Naive thymus-derived CD4-positive, alpha-beta T cell (primary cell): ENCODE measurements at regions not wholly inside any gene's neighbourhood (a gene's known extent, or its start where the extent isn't known, plus 50 kb on each side); places are given as distances from the start of the nearest gene placed in this dataset.

Experiments
- ATAC-seq: fragments of 150-1000 bp; cut with Tn5 transposase; 2 replicates; pipeline ENCODE4 v1.10.0; 2021; ENCODE audit warnings: mild to moderate bottlenecking, moderate library complexity
- CTCF ChIA-PET: fragments of 350-600 bp; sonication (Branson Sonifier 250); formaldehyde crosslinking; loops from one replicate; lab custom pipeline; 2021; ENCODE audit warnings: antibody characterized with exemption; lab: Charles Lee
- POLR2A ChIA-PET: fragments of 350-600 bp; sonication (Branson Sonifier 250); formaldehyde crosslinking; loops from one replicate; lab custom pipeline; 2021; ENCODE audit warnings: antibody characterized with exemption, inconsistent platforms; lab: Charles Lee
- DNase-seq, 9 donors: peaks; one replicate each; pipeline versions ENCODE4 v3.0.0 to v3.0.0-alpha.2; 2020 to 2022; ENCODE audit warnings: mixed read lengths in 1 of 9
- H3K27ac ChIP-seq: one replicate; pipeline ENCODE4 v1.7.0; 2013; ENCODE audit warnings: mild to moderate bottlenecking, low read depth, low read length, moderate library complexity
- H3K27me3 ChIP-seq, 2 donors: one replicate each; pipeline ENCODE4 v1.7.0; 2013; ENCODE audit warnings: low read length in 2 of 2, mild to moderate bottlenecking in 2 of 2, moderate library complexity in 2 of 2; ENCODE audit not compliant: control insufficient read depth in 2 of 2, insufficient read depth in 2 of 2
- H3K36me3 ChIP-seq, 3 experiments: 1 replicate in 2 of 3; 2 replicates in 1 of 3; pipeline ENCODE4 v1.7.0; 2013; ENCODE audit warnings: low read length in 3 of 3, mild to moderate bottlenecking in 3 of 3, moderate library complexity in 1 of 3; ENCODE audit not compliant: insufficient read depth in 3 of 3, control insufficient read depth in 2 of 3
- H3K4me1 ChIP-seq, 2 donors: one replicate each; pipeline ENCODE4 v1.7.0; 2013; ENCODE audit warnings: low read length in 2 of 2, mild to moderate bottlenecking in 2 of 2, moderate library complexity in 1 of 2; ENCODE audit not compliant: control insufficient read depth in 2 of 2, insufficient read depth in 2 of 2
- H3K4me3 ChIP-seq: 2 replicates; pipeline ENCODE4 v1.7.0; 2013; ENCODE audit warnings: mild to moderate bottlenecking, low read length
- H3K9me3 ChIP-seq, 3 experiments: 1 replicate in 2 of 3; 2 replicates in 1 of 3; pipeline ENCODE4 v1.7.0; 2013; ENCODE audit warnings: low read length in 3 of 3; ENCODE audit not compliant: control insufficient read depth in 2 of 3
- H3K27ac Mint-ChIP-seq, 9 donors: one replicate each; pipeline ENCODE4 v1.8.0; 2020 to 2022; ENCODE audit warnings: mixed read lengths in 9 of 9, mild to moderate bottlenecking in 8 of 9, moderate library complexity in 5 of 9, inconsistent platforms in 2 of 9
- H3K27me3 Mint-ChIP-seq, 5 donors: one replicate each; pipeline ENCODE4 v1.8.0; 2021 to 2022; ENCODE audit warnings: mixed read lengths in 5 of 5, mild to moderate bottlenecking in 1 of 5
- H3K36me3 Mint-ChIP-seq, 5 donors: one replicate each; pipeline ENCODE4 v1.8.0; 2020 to 2022; ENCODE audit warnings: mixed read lengths in 5 of 5, mild to moderate bottlenecking in 3 of 5, inconsistent platforms in 1 of 5
- H3K4me1 Mint-ChIP-seq, 7 donors: one replicate each; pipeline ENCODE4 v1.8.0; 2020 to 2022; ENCODE audit warnings: mixed read lengths in 7 of 7, mild to moderate bottlenecking in 3 of 7, inconsistent platforms in 1 of 7
- H3K4me3 Mint-ChIP-seq, 10 donors: one replicate each; pipeline ENCODE4 v1.8.0; 2020 to 2022; ENCODE audit warnings: mild to moderate bottlenecking in 10 of 10, mixed read lengths in 10 of 10, moderate library complexity in 6 of 10, inconsistent platforms in 2 of 10
- H3K9me3 Mint-ChIP-seq, 11 donors: one replicate each; pipeline ENCODE4 v1.8.0; 2020 to 2022; ENCODE audit warnings: mixed read lengths in 11 of 11, mild to moderate bottlenecking in 4 of 11, inconsistent platforms in 1 of 11, moderate library complexity in 1 of 11
- intact Hi-C, 2 donors: fragments of 100-400 bp; cut with micrococcal nuclease; formaldehyde crosslinking; loops; one replicate each; pipeline ENCODE4 v1.15.1; 2023

DNA sequence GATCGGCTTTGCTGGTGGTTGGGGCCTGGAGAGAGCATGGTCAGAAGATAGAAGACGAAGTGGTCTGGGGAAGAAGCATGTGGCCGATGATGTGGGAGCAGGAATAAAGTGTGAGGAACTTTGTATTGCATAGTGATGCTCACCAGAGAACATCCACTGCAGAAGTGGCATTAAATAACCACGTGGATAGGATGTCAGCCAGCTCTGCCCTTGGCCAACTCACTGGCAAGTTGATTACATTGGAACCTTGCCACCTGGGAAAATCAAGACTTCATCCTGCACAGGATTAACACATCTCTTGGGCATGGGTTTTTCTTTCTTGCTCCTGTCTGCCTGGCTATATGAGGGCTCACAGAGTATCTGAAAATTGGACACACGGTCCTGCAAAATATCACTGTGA, 217.4 kb downstream of the DMRT2 start:
- Mint-ChIP-seq H3K27me3 (peaks cover 0 to 5% (median 3%) of the 10 kb centered on the region in 5 donors), H3K4me1 (peaks cover 0 to 1% (median 0%) of the 10 kb centered on the region in 7 donors), H3K36me3 (no peaks in the 10 kb centered on the region), H3K27ac (no peak overlapping the region), H3K4me3 (no peak overlapping the region), H3K9me3 (peaks cover 0 to 4% (median 0%) of the 10 kb centered on the region in 11 donors)
- intact Hi-C loops, result no loop called here
- Histone ChIP-seq H3K27ac (no peak overlapping the region), H3K4me1 (no peaks in the 10 kb centered on the region), H3K27me3 (no peaks in the 10 kb centered on the region), H3K9me3 (no peaks in the 10 kb centered on the region), H3K4me3 (no peak overlapping the region), H3K36me3 (no peaks in the 10 kb centered on the region)
- CTCF ChIA-PET, result no interaction called here
- no peak for DNase-seq
- no peak for ATAC-seq
- POLR2A ChIA-PET, result no interaction called here

DNA sequence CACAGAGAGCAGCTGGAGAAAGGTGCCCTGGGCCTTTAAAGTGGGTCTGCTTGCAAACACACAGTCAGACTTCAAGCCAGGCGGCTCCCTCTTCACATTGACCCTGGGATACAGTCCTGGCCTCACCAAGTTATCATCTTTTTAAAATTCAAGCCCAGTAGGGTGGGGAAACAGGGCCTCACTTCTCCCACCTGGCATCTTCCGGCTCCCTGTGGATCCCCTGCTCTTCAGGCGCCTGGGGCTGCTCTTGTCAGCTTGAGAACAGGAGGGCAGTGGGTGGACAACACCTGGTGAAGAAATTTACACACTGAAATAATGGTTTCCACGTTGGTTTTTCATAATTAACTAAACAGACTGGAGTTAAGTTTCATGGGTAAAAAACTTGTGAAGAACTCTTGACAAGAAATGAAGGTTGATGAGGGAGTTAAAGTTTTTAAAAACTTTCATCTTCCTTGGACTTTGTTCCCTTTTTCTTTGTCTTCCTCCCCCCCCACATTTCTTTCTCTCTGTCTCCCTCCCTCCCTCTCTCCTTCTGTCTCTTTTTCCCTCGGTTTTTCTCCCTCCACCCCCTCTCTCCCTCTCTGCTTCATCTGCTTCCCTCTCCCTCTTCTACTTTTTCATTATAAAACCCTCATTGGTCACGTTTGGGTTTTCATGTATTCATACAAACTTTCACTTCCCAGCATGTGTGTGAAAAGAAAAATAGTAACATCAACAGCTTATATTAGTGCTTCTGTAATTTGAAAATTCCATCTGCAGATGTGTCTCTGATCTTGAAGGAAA, 219.6 kb downstream of the DMRT2 start:
- CTCF ChIA-PET, result no interaction called here
- Mint-ChIP-seq H3K36me3 (no peaks in the 10 kb centered on the region), H3K4me1 (peaks cover 0 to 1% (median 0%) of the 10 kb centered on the region in 7 donors), H3K27ac (no peak overlapping the region), H3K9me3 (peaks cover 0 to 4% (median under 1%) of the 10 kb centered on the region in 11 donors), H3K27me3 (peaks cover 0 to 5% (median 3%) of the 10 kb centered on the region in 5 donors), H3K4me3 (no peak overlapping the region)
- DNase-seq, result no peak
- Histone ChIP-seq H3K27ac (no peak overlapping the region), H3K4me1 (no peaks in the 10 kb centered on the region), H3K27me3 (no peaks in the 10 kb centered on the region), H3K4me3 (no peak overlapping the region), H3K9me3 (no peaks in the 10 kb centered on the region), H3K36me3 (no peaks in the 10 kb centered on the region)
- POLR2A ChIA-PET, result no interaction called here
- intact Hi-C loops, result no loop called here
- ATAC-seq, result no peak

DNA sequence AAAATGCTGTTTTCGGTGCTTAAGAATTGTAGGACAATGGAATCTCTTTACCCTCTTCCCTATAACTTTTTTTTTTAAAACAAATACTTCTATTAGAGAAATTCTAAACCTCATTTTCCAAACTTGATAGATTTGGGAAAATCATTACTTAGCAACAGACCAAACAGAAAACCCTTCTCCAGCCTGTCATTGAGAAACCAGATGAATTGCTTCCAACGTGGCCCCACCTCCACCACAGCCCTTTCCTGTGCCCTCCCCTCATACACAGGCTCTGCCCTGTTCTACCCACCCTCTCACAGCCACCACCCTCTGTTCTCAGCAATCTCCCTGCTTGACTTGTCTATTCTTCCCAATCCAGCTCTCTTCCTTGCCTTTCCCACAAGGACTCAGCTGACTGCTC, 221.2 kb downstream of the DMRT2 start:
- no peak overlapping the region for H3K27ac Mint-ChIP-seq
- CTCF ChIA-PET, result no interaction called here

DNA sequence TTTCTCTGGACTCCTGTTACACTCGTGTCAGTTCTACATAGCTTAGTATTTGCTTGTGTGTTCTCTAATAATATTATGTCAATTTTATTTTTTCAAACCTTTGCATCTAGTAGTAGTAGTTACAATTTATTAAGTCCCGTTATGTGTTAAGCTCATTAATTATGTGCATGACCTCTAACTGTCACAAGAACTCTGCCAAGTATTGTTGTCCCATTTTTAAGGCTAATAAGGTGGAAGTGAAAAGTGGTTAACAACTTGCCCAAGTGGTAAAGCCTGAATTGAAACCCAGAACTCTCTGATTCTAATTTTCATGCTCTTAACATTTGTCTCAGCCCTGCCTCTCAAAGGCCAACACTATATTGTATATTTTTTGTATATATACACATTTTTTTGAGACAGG, 221.6 kb downstream of the DMRT2 start:
- DNase-seq (no peak), ATAC-seq (no peak)
- no peaks in the 10 kb centered on the region for H3K4me1 ChIP-seq
- H3K9me3 ChIP-seq, result no peaks in the 10 kb centered on the region
- ChIA-PET CTCF (no interaction called here), POLR2A (no interaction called here)
- Mint-ChIP-seq H3K27ac (no peak overlapping the region), H3K4me1 (peaks cover 0 to 1% (median 0%) of the 10 kb centered on the region in 7 donors), H3K9me3 (peaks cover 0 to 5% (median 1%) of the 10 kb centered on the region in 11 donors), H3K4me3 (no peak overlapping the region), H3K36me3 (no peaks in the 10 kb centered on the region), H3K27me3 (peaks cover 0 to 10% (median 3%) of the 10 kb centered on the region in 5 donors)
- no peak overlapping the region for H3K27ac ChIP-seq
- intact Hi-C loops, result no loop called here
- H3K36me3 ChIP-seq, result no peaks in the 10 kb centered on the region
- H3K27me3 ChIP-seq, result no peaks in the 10 kb centered on the region
- H3K4me3 ChIP-seq, result no peak overlapping the region

More for the DNA sequence above, 221.2 kb downstream of the DMRT2 start:
- no peaks in the 10 kb centered on the region for H3K36me3 Mint-ChIP-seq
- peaks cover 0 to 5% (median 1%) of the 10 kb centered on the region in 11 donors for H3K9me3 Mint-ChIP-seq
- intact Hi-C loops, result no loop called here
- H3K4me1 Mint-ChIP-seq, result peaks cover 0 to 1% (median 0%) of the 10 kb centered on the region in 7 donors
- POLR2A ChIA-PET, result no interaction called here
- H3K27me3 Mint-ChIP-seq, result peaks cover 0 to 6% (median 3%) of the 10 kb centered on the region in 5 donors
- no peak overlapping the region for H3K4me3 Mint-ChIP-seq
- ATAC-seq (no peak), DNase-seq (no peak)
- H3K27ac ChIP-seq, result no peak overlapping the region
- no peaks in the 10 kb centered on the region for H3K9me3 ChIP-seq
- H3K27me3 ChIP-seq, result no peaks in the 10 kb centered on the region
- H3K4me3 ChIP-seq, result no peak overlapping the region
- H3K4me1 ChIP-seq, result no peaks in the 10 kb centered on the region
- H3K36me3 ChIP-seq, result no peaks in the 10 kb centered on the region

DNA sequence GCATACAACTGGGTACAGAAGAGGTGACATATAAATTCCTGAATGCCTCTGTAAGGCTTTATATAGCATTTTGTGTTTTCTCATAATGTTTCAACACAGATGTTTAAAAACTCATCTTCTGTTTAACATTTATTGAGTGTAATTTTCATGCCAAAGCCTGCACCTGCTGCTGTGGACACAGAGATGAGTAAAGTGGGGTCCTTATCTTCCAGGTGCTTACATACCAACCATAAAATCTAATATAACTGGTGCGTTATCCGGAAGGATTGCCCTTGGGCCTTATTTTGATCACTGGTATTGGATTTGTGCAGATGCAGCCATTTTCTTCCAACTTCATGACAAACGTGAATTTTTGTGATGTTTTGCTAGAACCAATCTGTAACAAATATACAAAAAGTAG, 222.3 kb downstream of the DMRT2 start:
- Mint-ChIP-seq H3K27ac (no peak overlapping the region), H3K9me3 (peaks cover 0 to 5% (median 0%) of the 10 kb centered on the region in 11 donors), H3K4me1 (peaks cover 0 to 1% (median 0%) of the 10 kb centered on the region in 7 donors), H3K4me3 (no peak overlapping the region), H3K36me3 (no peaks in the 10 kb centered on the region), H3K27me3 (peaks cover 0 to 6% (median 3%) of the 10 kb centered on the region in 5 donors)
- ChIA-PET CTCF (no interaction called here), POLR2A (no interaction called here)
- H3K27ac ChIP-seq, result no peak overlapping the region
- H3K36me3 ChIP-seq, result no peaks in the 10 kb centered on the region
- no peaks in the 10 kb centered on the region for H3K27me3 ChIP-seq
- intact Hi-C loops, result no loop called here
- ATAC-seq, result no peak
- no peaks in the 10 kb centered on the region for H3K4me1 ChIP-seq
- H3K4me3 ChIP-seq, result no peak overlapping the region
- no peak for DNase-seq
- no peaks in the 10 kb centered on the region for H3K9me3 ChIP-seq

DNA sequence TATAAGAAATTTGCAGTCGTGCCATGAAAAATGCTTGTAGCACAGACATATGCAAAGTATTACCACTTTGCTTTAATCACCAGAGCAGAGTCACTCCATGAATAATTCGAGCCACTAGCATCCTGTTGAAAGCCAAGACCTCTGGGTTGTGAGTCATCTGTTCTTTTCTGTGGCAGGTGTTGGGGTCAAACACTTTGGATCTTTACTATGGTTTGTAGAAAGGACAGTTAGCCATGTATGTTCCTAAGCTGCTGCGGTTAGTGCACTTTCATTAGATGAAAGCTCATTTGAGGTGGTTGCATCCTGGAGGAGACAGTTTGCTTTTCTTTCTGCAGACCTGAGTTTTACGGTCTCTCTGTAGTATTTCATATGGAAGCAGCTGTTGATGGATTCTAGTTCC, 223.7 kb downstream of the DMRT2 start:
- Mint-ChIP-seq H3K4me1 (peaks cover 0 to 1% (median 0%) of the 10 kb centered on the region in 7 donors), H3K9me3 (peaks cover 0 to 5% (median 0%) of the 10 kb centered on the region in 11 donors), H3K27ac (no peak overlapping the region), H3K27me3 (peaks cover 0 to 5% (median 3%) of the 10 kb centered on the region in 5 donors), H3K4me3 (no peak overlapping the region), H3K36me3 (no peaks in the 10 kb centered on the region)
- no peaks in the 10 kb centered on the region for H3K36me3 ChIP-seq
- H3K9me3 ChIP-seq, result no peaks in the 10 kb centered on the region
- H3K27me3 ChIP-seq, result no peaks in the 10 kb centered on the region
- DNase-seq (no peak), ATAC-seq (no peak)
- H3K27ac ChIP-seq, result no peak overlapping the region
- H3K4me3 ChIP-seq, result no peak overlapping the region
- no peaks in the 10 kb centered on the region for H3K4me1 ChIP-seq
- ChIA-PET POLR2A (no interaction called here), CTCF (no interaction called here)
- intact Hi-C loops, result no loop called here

DNA sequence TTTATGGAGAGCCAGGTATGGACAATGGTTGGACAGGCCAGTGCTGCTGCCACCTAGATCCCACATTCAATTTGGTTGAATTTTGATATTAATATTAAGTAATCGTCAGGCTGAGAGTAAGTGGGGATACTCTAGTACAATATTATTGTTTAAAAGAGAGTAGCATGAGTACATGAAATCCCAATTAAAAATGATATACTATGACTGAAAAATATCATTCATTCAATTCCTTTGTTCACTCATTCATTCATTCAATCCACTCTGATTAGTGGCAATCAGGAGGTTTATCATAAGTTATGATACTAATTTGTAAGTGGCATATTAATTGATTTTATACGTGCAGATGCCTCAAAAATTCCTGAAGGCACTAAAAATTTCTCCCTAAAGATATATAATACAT, 224.2 kb downstream of the DMRT2 start:
- POLR2A ChIA-PET, result no interaction called here
- H3K36me3 Mint-ChIP-seq, result no peaks in the 10 kb centered on the region
- ATAC-seq (no peak), DNase-seq (no peak)
- CTCF ChIA-PET, result no interaction called here
- H3K27me3 Mint-ChIP-seq, result peaks cover 0 to 5% (median 3%) of the 10 kb centered on the region in 5 donors
- no peak overlapping the region for H3K4me3 Mint-ChIP-seq
- Histone ChIP-seq H3K4me1 (no peaks in the 10 kb centered on the region), H3K9me3 (no peaks in the 10 kb centered on the region), H3K27ac (no peak overlapping the region), H3K27me3 (no peaks in the 10 kb centered on the region), H3K36me3 (no peaks in the 10 kb centered on the region), H3K4me3 (no peak overlapping the region)
- H3K27ac Mint-ChIP-seq, result no peak overlapping the region
- H3K9me3 Mint-ChIP-seq, result peaks cover 0 to 5% (median 0%) of the 10 kb centered on the region in 11 donors
- intact Hi-C loops, result no loop called here
- H3K4me1 Mint-ChIP-seq, result peaks cover 0 to 1% (median 0%) of the 10 kb centered on the region in 7 donors
